ENCODE measurements at regions not wholly inside any gene's neighbourhood (a gene's known extent, or its start where the extent isn't known, plus 50 kb on each side); places are given as distances from the start of the nearest gene placed in this dataset.

GRCh38 chr13:72453161-72453560 is 274.3 kb downstream of the MZT1 start:
- Histone ChIP-seq H3K4me3 (ENCODE audit: low read depth in 2 of 2, low read length in 1 of 2) (no peak overlapping the region), H3K4me1 (ENCODE audit: control insufficient read depth in 1 of 2, insufficient read depth in 2 of 2, low read depth in 1 of 2, low read length in 1 of 2) (no peaks in the 10 kb centered on the region), H3K27ac (ENCODE audit: low read depth in 2 of 2, low read length in 1 of 2) (no peak overlapping the region), H3F3A (replicated peaks; ENCODE audit: insufficient read depth) (no peaks in the 10 kb centered on the region), H3K4me2 (no peak overlapping the region), H3K9me2 (no peaks in the 10 kb centered on the region), H3K27me3 (ENCODE audit: insufficient read depth) (no peaks in the 10 kb centered on the region), H3K36me3 (replicated peaks in 1 of 2; ENCODE audit: control insufficient read depth in 1 of 2, insufficient read depth in 2 of 2, low read length in 1 of 2) (no peaks in the 10 kb centered on the region), H2AFZ (ENCODE audit: low read depth) (no peak overlapping the region), H3K9ac (no peak overlapping the region), H3K9me3 (no peaks in the 10 kb centered on the region), H4K20me1 (ENCODE audit: insufficient read depth) (no peaks in the 10 kb centered on the region), H3K79me2 (ENCODE audit: insufficient read depth) (no peaks in the 10 kb centered on the region)
- TF ChIP-seq REST (IDR thresholded peaks at IDR 0.05; ENCODE audit: low read depth, low read length) (no peak), GATA2 (CRISPR knock-in tag; IDR thresholded peaks at IDR 0.05) (no peak), GABPA (IDR thresholded peaks at IDR 0.05; ENCODE audit: low read depth) (no peak), RXRA (IDR thresholded peaks at IDR 0.05; ENCODE audit: borderline replicate concordance, low read depth) (no peak), MXI1 (IDR thresholded peaks at IDR 0.05; ENCODE audit: low read depth, low read length) (no peak), TCF12 (IDR thresholded peaks at IDR 0.05) (no peak), FOSL2 (IDR thresholded peaks at IDR 0.05; ENCODE audit: borderline replicate concordance, low read depth) (no peak), RAD21 (IDR thresholded peaks at IDR 0.05; ENCODE audit: low read length) (no peak), USF1 (IDR thresholded peaks at IDR 0.05; ENCODE audit: borderline replicate concordance, low read depth) (no peak), NRF1 (IDR thresholded peaks at IDR 0.05; ENCODE audit: low read depth, low read length) (no peak), ELF1 (IDR thresholded peaks at IDR 0.05) (no peak), SMC3 (IDR thresholded peaks at IDR 0.05; ENCODE audit: low read depth, low read length) (no peak)
- WGBS (ENCODE audit: low lambda C conversion rate) = 70% methylated on average over 5 of the region's 5 CpGs
- ChIA-PET POLR2A (no interaction called here), CTCF (interaction anchor here (0.6 to 2.0 kb wide), 3 partner anchors 10 to 1428 kb away, joined by 3 to 5 read pairs (median 4); no protein-coding TSS in a partner anchor)
- no peak for DNase-seq

- no peak for DNase-seq
- no peaks in the 10 kb centered on the region for H3K79me2 ChIP-seq (ENCODE audit: insufficient read depth)
- H3K9me2 ChIP-seq = no peaks in the 10 kb centered on the region
- POLR2A ChIA-PET = no interaction called here
- no peaks in the 10 kb centered on the region for H3K4me1 ChIP-seq (ENCODE audit: control insufficient read depth in 1 of 2, insufficient read depth in 2 of 2, low read depth in 1 of 2, low read length in 1 of 2)
- H3F3A ChIP-seq (replicated peaks; ENCODE audit: insufficient read depth) = no peaks in the 10 kb centered on the region
- no peaks in the 10 kb centered on the region for H3K27me3 ChIP-seq (ENCODE audit: insufficient read depth)
- H2AFZ ChIP-seq (ENCODE audit: low read depth) = no peak overlapping the region
- H3K4me2 ChIP-seq = no peak overlapping the region
- CTCF ChIA-PET = interaction anchor here (1.0 kb wide), 1 partner anchor 18 kb away, joined by 3 read pairs; no protein-coding TSS in a partner anchor
- H3K36me3 ChIP-seq (replicated peaks in 1 of 2; ENCODE audit: control insufficient read depth in 1 of 2, insufficient read depth in 2 of 2, low read length in 1 of 2) = no peaks in the 10 kb centered on the region
- no peaks in the 10 kb centered on the region for H4K20me1 ChIP-seq (ENCODE audit: insufficient read depth)
- no peak overlapping the region for H3K27ac ChIP-seq (ENCODE audit: low read depth in 2 of 2, low read length in 1 of 2)
- H3K9ac ChIP-seq = no peak overlapping the region
- no peaks in the 10 kb centered on the region for H3K9me3 ChIP-seq
- H3K4me3 ChIP-seq (ENCODE audit: low read depth in 2 of 2, low read length in 1 of 2) = no peak overlapping the region; a peak in 1 of 4 replicates
- WGBS (ENCODE audit: low lambda C conversion rate) = 33% methylated on average over 1 of the region's 1 CpG
- TF ChIP-seq TCF12 (IDR thresholded peaks at IDR 0.05) = no peak
- no peak for TF ChIP-seq CTCF (IDR thresholded peaks at IDR 0.05)
- no peak for TF ChIP-seq RXRA (IDR thresholded peaks at IDR 0.05; ENCODE audit: borderline replicate concordance, low read depth)
- no peak for TF ChIP-seq MAX (IDR thresholded peaks at IDR 0.05; ENCODE audit: low read depth)
- no peak for TF ChIP-seq JUND (IDR thresholded peaks at IDR 0.05)
- no peak for TF ChIP-seq RCOR1 (IDR thresholded peaks at IDR 0.05; ENCODE audit: low read length)
- TF ChIP-seq REST (IDR thresholded peaks at IDR 0.05; ENCODE audit: low read depth, low read length) = no peak
- TF ChIP-seq EP300 (IDR thresholded peaks at IDR 0.05; ENCODE audit: borderline replicate concordance in 1 of 2, low read depth in 1 of 2, low read length in 1 of 2) = no peak
- no peak for TF ChIP-seq SMC3 (IDR thresholded peaks at IDR 0.05; ENCODE audit: low read depth, low read length)
- TF ChIP-seq GABPA (IDR thresholded peaks at IDR 0.05; ENCODE audit: low read depth) = no peak
- no peak for TF ChIP-seq SIN3A (IDR thresholded peaks at IDR 0.05; ENCODE audit: borderline replicate concordance, low read depth, low read length)
Measured at GRCh38 chr13:72448082-72448481, 279.3 kb downstream of the MZT1 start.

Measured in SK-N-SH (cell line).